Endodermal cell (in vitro differentiated cells): ENCODE measurements at regions not wholly inside any gene's neighbourhood (a gene's known extent, or its start where the extent isn't known, plus 50 kb on each side); places are given as distances from the start of the nearest gene placed in this dataset.

Source experiments
- DNase-seq: peaks from one replicate; pipeline ENCODE4 v3.0.0-alpha.2; 2017
- H3K27ac ChIP-seq: 2 replicates; pipeline ENCODE4 v1.5.1; 2013; ENCODE audit warnings: mild to moderate bottlenecking, low read depth, low read length, moderate library complexity
- H3K27me3 ChIP-seq: 2 replicates; pipeline ENCODE4 v1.6.1; 2013; ENCODE audit warnings: mild to moderate bottlenecking, low read length, moderate library complexity; ENCODE audit not compliant: insufficient read depth, control insufficient read depth, poor library complexity, severe bottlenecking
- H3K36me3 ChIP-seq: 2 replicates; pipeline ENCODE4 v1.7.0; 2013; ENCODE audit warnings: mild to moderate bottlenecking, low read length, moderate library complexity; ENCODE audit not compliant: control insufficient read depth, insufficient read depth
- H3K4me1 ChIP-seq: one replicate; pipeline ENCODE4 v1.7.0; 2013; ENCODE audit warnings: low read length; ENCODE audit not compliant: control insufficient read depth, insufficient read depth
- H3K4me3 ChIP-seq: 2 replicates; pipeline ENCODE4 v1.5.1; 2013; ENCODE audit warnings: mild to moderate bottlenecking, low read length, moderate library complexity
- H3K9ac ChIP-seq: 2 replicates; pipeline ENCODE4 v1.6.1; 2013; ENCODE audit warnings: mild to moderate bottlenecking, low read length, moderate library complexity; ENCODE audit not compliant: poor library complexity, severe bottlenecking; ENCODE audit errors: extremely low read depth
- H3K9me3 ChIP-seq: 2 replicates; pipeline ENCODE4 v1.6.1; 2013; ENCODE audit warnings: mild to moderate bottlenecking, low read length, moderate library complexity; ENCODE audit not compliant: control insufficient read depth
- H3K27ac Mint-ChIP-seq: 2 replicates; pipeline ENCODE4 v1.8.0; 2020; ENCODE audit warnings: mixed read lengths
- H3K27me3 Mint-ChIP-seq: 2 replicates; pipeline ENCODE4 v1.8.0; 2021; ENCODE audit warnings: mild to moderate bottlenecking, mixed read lengths; ENCODE audit not compliant: insufficient read depth
- H3K36me3 Mint-ChIP-seq: 2 replicates; pipeline ENCODE4 v1.8.0; 2020; ENCODE audit warnings: low read depth, mixed read lengths
- H3K4me1 Mint-ChIP-seq: 2 replicates; pipeline ENCODE4 v1.8.0; 2020; ENCODE audit warnings: mixed read lengths
- H3K4me3 Mint-ChIP-seq: 2 replicates; pipeline ENCODE4 v1.8.0; 2020; ENCODE audit warnings: mild to moderate bottlenecking, moderate library complexity, mixed read lengths
- H3K9me3 Mint-ChIP-seq: 2 replicates; pipeline ENCODE4 v1.8.0; 2020; ENCODE audit warnings: mild to moderate bottlenecking, mixed read lengths
- WGBS, 2 experiments: methylation state at CpG; one replicate each; pipeline versions ENCODE4 v1.1.5 to v1.1.7; 2013; ENCODE audit warnings: missing lambda C conversion rate in 2 of 2, mixed read lengths in 1 of 2; ENCODE audit not compliant: insufficient coverage in 1 of 2, insufficient read length in 1 of 2; 5-methylcytosine and 5-hydroxymethylcytosine counted together
- TF ChIP-seq, protein P1 (sequence below): fragments of 200-600 bp; sonication (generic); conservative IDR thresholded peaks from 2 replicates; pipeline ENCODE4 v1.5.0; 2021; ENCODE audit warnings: antibody characterized with exemption, mild to moderate bottlenecking

- H3K4me3 ChIP-seq, result no peak overlapping the region
- H3K27ac ChIP-seq, result no peak overlapping the region
- WGBS, 2 experiments, result 79 to 82% methylated on average over 4 to 5 of the region's 5 CpGs
- DNase-seq, result no peak
- no peak overlapping the region for H3K9ac ChIP-seq
- no peaks in the 10 kb centered on the region for H3K9me3 Mint-ChIP-seq
- H3K36me3 Mint-ChIP-seq, result no peaks in the 10 kb centered on the region
- H3K9me3 ChIP-seq, result no peaks in the 10 kb centered on the region
- H3K27ac Mint-ChIP-seq, result no peak overlapping the region
- no peaks in the 10 kb centered on the region for H3K27me3 Mint-ChIP-seq
- H3K4me3 Mint-ChIP-seq, result no peak overlapping the region
- H3K36me3 ChIP-seq, result no peaks in the 10 kb centered on the region
- H3K4me1 Mint-ChIP-seq, result no peaks in the 10 kb centered on the region
- TF ChIP-seq, protein P1, sequence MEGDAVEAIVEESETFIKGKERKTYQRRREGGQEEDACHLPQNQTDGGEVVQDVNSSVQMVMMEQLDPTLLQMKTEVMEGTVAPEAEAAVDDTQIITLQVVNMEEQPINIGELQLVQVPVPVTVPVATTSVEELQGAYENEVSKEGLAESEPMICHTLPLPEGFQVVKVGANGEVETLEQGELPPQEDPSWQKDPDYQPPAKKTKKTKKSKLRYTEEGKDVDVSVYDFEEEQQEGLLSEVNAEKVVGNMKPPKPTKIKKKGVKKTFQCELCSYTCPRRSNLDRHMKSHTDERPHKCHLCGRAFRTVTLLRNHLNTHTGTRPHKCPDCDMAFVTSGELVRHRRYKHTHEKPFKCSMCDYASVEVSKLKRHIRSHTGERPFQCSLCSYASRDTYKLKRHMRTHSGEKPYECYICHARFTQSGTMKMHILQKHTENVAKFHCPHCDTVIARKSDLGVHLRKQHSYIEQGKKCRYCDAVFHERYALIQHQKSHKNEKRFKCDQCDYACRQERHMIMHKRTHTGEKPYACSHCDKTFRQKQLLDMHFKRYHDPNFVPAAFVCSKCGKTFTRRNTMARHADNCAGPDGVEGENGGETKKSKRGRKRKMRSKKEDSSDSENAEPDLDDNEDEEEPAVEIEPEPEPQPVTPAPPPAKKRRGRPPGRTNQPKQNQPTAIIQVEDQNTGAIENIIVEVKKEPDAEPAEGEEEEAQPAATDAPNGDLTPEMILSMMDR, result no peak
- H3K4me1 ChIP-seq, result no peaks in the 10 kb centered on the region
- H3K27me3 ChIP-seq, result no peaks in the 10 kb centered on the region
These were observed 112.4 kb upstream of the CAB39 start for GRCh38 chr2:230600285-230600684.

GRCh38 chr2:230600881-230601280 lies 111.8 kb upstream of the CAB39 start:
- Histone ChIP-seq H3K4me3 (no peak overlapping the region), H3K9me3 (no peaks in the 10 kb centered on the region), H3K9ac (no peak overlapping the region), H3K4me1 (no peaks in the 10 kb centered on the region), H3K27me3 (no peaks in the 10 kb centered on the region), H3K27ac (no peak overlapping the region), H3K36me3 (no peaks in the 10 kb centered on the region)
- no peak overlapping the region for H3K4me3 Mint-ChIP-seq
- H3K27ac Mint-ChIP-seq, result no peak overlapping the region
- no peaks in the 10 kb centered on the region for H3K27me3 Mint-ChIP-seq
- no peaks in the 10 kb centered on the region for H3K4me1 Mint-ChIP-seq
- H3K9me3 Mint-ChIP-seq, result no peaks in the 10 kb centered on the region
- 86 to 94% methylated on average over 2 to 4 of the region's 4 CpGs for WGBS, 2 experiments
- no peaks in the 10 kb centered on the region for H3K36me3 Mint-ChIP-seq
- DNase-seq, result no peak
- TF ChIP-seq, protein P1, result no peak

DNA sequence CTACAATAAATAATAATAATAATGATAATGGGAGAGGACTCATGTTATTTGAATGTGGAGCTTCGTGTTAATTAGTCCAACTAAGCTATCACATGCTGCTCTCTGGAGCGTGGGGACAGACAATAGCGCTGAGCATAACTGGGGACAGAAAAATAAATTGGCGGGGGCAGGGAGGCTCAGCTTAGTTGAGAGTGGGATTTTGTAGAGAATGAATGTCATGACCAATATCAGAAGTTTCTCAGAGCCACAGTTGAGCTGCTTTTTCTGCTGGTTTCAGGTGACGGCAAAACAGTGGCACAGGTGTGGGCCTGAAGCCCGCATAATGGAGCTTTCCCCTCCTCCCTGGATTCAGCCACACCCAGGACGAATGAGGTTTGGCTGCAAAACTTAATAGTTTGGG lies 111.1 kb upstream of the CAB39 start:
- Histone ChIP-seq H3K27me3 (no peaks in the 10 kb centered on the region), H3K9ac (no peak overlapping the region), H3K27ac (no peak overlapping the region), H3K36me3 (no peaks in the 10 kb centered on the region), H3K9me3 (no peaks in the 10 kb centered on the region), H3K4me1 (no peaks in the 10 kb centered on the region), H3K4me3 (no peak overlapping the region)
- Mint-ChIP-seq H3K4me3 (no peak overlapping the region), H3K36me3 (no peaks in the 10 kb centered on the region), H3K27me3 (peaks cover 5% of the 10 kb centered on the region), H3K4me1 (no peaks in the 10 kb centered on the region), H3K27ac (no peak overlapping the region), H3K9me3 (no peaks in the 10 kb centered on the region)
- TF ChIP-seq, protein P1, result no peak
- DNase-seq, result no peak
- 87 to 90% methylated on average over 3 to 7 of the region's 7 CpGs for WGBS, 2 experiments
